H1 (cell line): ENCODE measurements at regions not wholly inside any gene's neighbourhood (a gene's known extent, or its start where the extent isn't known, plus 50 kb on each side); places are given as distances from the start of the nearest gene placed in this dataset.

Experiments used
- BCL11A ChIP-seq, 2 experiments: IDR thresholded peaks; one replicate each; pipeline ENCODE4 v1.6.1; 2011; ENCODE audit warnings: low read depth in 2 of 2, low read length in 2 of 2, mild to moderate bottlenecking in 2 of 2
- CEBPB ChIP-seq: IDR thresholded peaks from 2 replicates; pipeline ENCODE4 v1.6.1; 2012; ENCODE audit warnings: low read depth, low read length
- HDAC2 ChIP-seq, 2 experiments: fragments of 300-600 bp in 1 of 2; sonication (generic) in 1 of 2; IDR thresholded peaks; 2 replicates each; pipeline ENCODE4 v1.6.1; 2011 to 2012; ENCODE audit warnings: low read depth in 2 of 2, low read length in 2 of 2, mild to moderate bottlenecking in 2 of 2, moderate library complexity in 2 of 2, borderline replicate concordance in 1 of 2, inconsistent platforms in 1 of 2
- KDM1A ChIP-seq: fragments of 200-600, 300-600 bp; sonication (generic); IDR thresholded peaks from 2 replicates; pipeline ENCODE4 v1.7.1; 2016; ENCODE audit warnings: mild to moderate bottlenecking, low read length, borderline replicate concordance
- SRF ChIP-seq: IDR thresholded peaks from 2 replicates; pipeline ENCODE4 v1.6.1; 2011; ENCODE audit warnings: mild to moderate bottlenecking, low read depth, low read length, moderate library complexity
- ZNF274 ChIP-seq: IDR thresholded peaks from 2 replicates; pipeline ENCODE4 v1.7.0; 2012; ENCODE audit warnings: low read length, borderline replicate concordance; ENCODE audit errors: extremely low read depth

DNA sequence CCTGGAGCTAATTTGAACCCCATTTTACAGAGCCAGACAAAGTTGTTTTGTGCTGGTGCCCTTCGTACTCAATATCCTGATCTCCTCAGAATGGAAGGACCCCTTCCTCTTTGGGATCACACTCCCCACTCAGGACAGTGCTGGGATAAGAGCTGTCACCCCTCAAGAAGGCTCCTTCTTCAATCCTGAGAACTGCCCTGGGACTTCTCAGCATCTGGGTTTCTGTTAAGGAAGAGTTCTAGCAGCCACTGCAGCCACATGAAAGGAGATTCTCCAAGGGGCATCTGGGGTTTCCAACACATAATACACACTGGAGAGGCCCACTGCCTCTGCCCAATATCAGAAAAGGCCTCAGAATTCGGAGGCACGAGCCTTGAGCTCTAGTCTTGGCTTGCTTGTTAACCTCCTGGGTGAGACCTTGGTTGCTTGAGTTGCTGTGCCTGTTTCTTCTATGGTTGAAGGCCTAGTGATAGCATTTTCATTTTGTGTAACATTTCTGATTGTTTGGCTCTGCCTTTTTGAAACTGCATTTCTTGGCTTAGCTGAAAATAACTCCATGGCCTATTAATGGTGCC is 78.8 kb upstream of the NMNAT3 start (continued):
- TF ChIP-seq CEBPB = no peak
- no peak for TF ChIP-seq ZNF274
- TF ChIP-seq KDM1A = no peak
- no peak for TF ChIP-seq HDAC2 (IDR thresholded peaks at IDR 0.05; ENCODE audit: borderline replicate concordance in 1 of 2, low read depth in 2 of 2, low read length in 2 of 2)
- no peak for TF ChIP-seq BCL11A (IDR thresholded peaks at IDR 0.05; ENCODE audit: low read depth in 2 of 2, low read length in 2 of 2)
- TF ChIP-seq SRF = no peak
